ENCODE measurements at regions not wholly inside any gene's neighbourhood (a gene's known extent, or its start where the extent isn't known, plus 50 kb on each side); places are given as distances from the start of the nearest gene placed in this dataset.

- DNase-seq, result no peak
- Histone ChIP-seq H3K9me3 (no peaks in the 10 kb centered on the region), H3K36me3 (no peaks in the 10 kb centered on the region), H3K27ac (no peak overlapping the region), H3K9ac (ENCODE audit: low read depth in 2 of 2, low read length in 2 of 2) (no peak overlapping the region), H3K27me3 (no peaks in the 10 kb centered on the region), H3K4me3 (no peak overlapping the region), H3K4me1 (no peaks in the 10 kb centered on the region)
- no peak for TF ChIP-seq CTCF (IDR thresholded peaks at IDR 0.05)
- intact Hi-C loops (cut with DNase I), result no loop called here
Measured at GRCh38 chr3:106809623-106810299, 567.5 kb upstream of the CCDC54 start.

- Histone ChIP-seq H3K9ac (ENCODE audit: low read depth in 2 of 2, low read length in 2 of 2) (no peak overlapping the region), H3K9me3 (no peaks in the 10 kb centered on the region), H3K27me3 (no peaks in the 10 kb centered on the region), H3K27ac (no peak overlapping the region), H3K4me1 (no peaks in the 10 kb centered on the region), H3K4me3 (no peak overlapping the region), H3K36me3 (no peaks in the 10 kb centered on the region)
- DNase-seq, result no peak
- no peak for TF ChIP-seq CTCF (IDR thresholded peaks at IDR 0.05)
- intact Hi-C loops (cut with DNase I), result no loop called here
Measured at GRCh38 chr3:106810300-106810875, 566.9 kb upstream of the CCDC54 start.

- no peak overlapping the region for H3K4me3 ChIP-seq
- no peak overlapping the region for H3K27ac ChIP-seq
- H3K9me3 ChIP-seq, result no peaks in the 10 kb centered on the region
- no peaks in the 10 kb centered on the region for H3K36me3 ChIP-seq
- no peak overlapping the region for H3K9ac ChIP-seq (ENCODE audit: low read depth in 2 of 2, low read length in 2 of 2)
- no peak for DNase-seq
- no peak for TF ChIP-seq CTCF (IDR thresholded peaks at IDR 0.05)
- no peaks in the 10 kb centered on the region for H3K4me1 ChIP-seq
- intact Hi-C loops (cut with DNase I), result no loop called here
- H3K27me3 ChIP-seq, result no peaks in the 10 kb centered on the region
Measured at GRCh38 chr3:106811376-106811775, 565.9 kb upstream of the CCDC54 start.

GRCh38 chr3:106813742-106814141 is 563.5 kb upstream of the CCDC54 start:
- no peak overlapping the region for H3K4me3 ChIP-seq
- no peaks in the 10 kb centered on the region for H3K4me1 ChIP-seq
- intact Hi-C loops (cut with DNase I), result no loop called here
- no peaks in the 10 kb centered on the region for H3K36me3 ChIP-seq
- no peaks in the 10 kb centered on the region for H3K9me3 ChIP-seq
- no peak overlapping the region for H3K9ac ChIP-seq (ENCODE audit: low read depth in 2 of 2, low read length in 2 of 2)
- no peak overlapping the region for H3K27ac ChIP-seq
- no peak for DNase-seq
- no peak for TF ChIP-seq CTCF (IDR thresholded peaks at IDR 0.05)
- H3K27me3 ChIP-seq, result no peaks in the 10 kb centered on the region

GRCh38 chr3:106814231-106814630 is 563.0 kb upstream of the CCDC54 start:
- no peaks in the 10 kb centered on the region for H3K4me1 ChIP-seq
- TF ChIP-seq CTCF (IDR thresholded peaks at IDR 0.05), result no peak
- no peaks in the 10 kb centered on the region for H3K36me3 ChIP-seq
- intact Hi-C loops (cut with DNase I), result no loop called here
- DNase-seq, result no peak
- H3K27ac ChIP-seq, result no peak overlapping the region
- H3K9ac ChIP-seq (ENCODE audit: low read depth in 2 of 2, low read length in 2 of 2), result no peak overlapping the region
- H3K27me3 ChIP-seq, result no peaks in the 10 kb centered on the region
- H3K9me3 ChIP-seq, result no peaks in the 10 kb centered on the region
- no peak overlapping the region for H3K4me3 ChIP-seq

All from colonic mucosa (tissue), 4 donors.